NCI-H1105 (cell line): ENCODE measurements at regions not wholly inside any gene's neighbourhood (a gene's known extent, or its start where the extent isn't known, plus 50 kb on each side); places are given as distances from the start of the nearest gene placed in this dataset.
"Not testable (repeated sequence)": the region's sequence is repeated elsewhere in the genome, so short reads cannot be mapped to it uniquely, and the experiment has no call there.

ENCODE experiments used
- DNase-seq: peaks from one replicate; lab custom pipeline; 2025; lab: John Stamatoyannopoulos, UW

- no peak for DNase-seq
Measured at GRCh38 chr5:163950248-163950647, 444.8 kb downstream of the MAT2B start.

GRCh38 chr5:163951069-163951468 lies 445.6 kb downstream of the MAT2B start:
- no peak for DNase-seq

DNA sequence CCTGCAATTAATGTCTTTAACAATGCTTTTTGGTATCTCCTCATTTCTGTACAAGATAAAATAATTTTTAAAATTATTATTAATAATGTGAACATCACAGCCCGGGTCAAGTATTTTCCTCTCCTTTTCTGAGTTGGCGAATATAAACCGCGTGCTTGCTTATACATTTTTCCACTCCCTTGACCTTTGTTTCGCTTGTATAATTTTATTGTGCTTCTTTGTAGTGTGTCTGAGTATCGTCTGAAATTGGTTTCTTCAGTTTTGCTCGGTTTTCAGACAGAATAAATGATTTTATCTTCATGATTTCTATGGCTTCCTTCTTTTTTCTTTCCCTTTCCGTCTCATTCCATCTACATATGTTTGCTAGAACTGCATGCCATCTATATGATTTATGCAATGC lies 448.5 kb downstream of the MAT2B start:
- DNase-seq: no peak

DNA sequence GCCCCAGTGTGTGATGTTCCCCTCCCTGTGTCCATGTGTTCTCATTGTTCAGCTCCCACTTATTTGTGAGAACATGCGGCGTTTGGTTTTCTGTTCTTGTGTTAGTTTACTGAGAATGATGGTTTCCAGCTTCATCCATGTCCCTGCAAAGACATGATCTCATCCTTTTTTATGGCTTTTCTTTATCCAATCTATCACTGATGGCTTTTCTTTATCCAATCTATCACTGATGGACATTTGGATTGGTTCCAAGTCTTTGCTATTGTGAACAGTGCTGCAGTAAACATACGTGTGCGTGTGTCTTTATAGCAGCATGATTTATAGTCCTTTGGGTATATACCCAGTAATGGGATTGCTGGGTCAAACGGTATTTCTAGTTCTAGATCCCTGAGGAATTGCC lies 455.8 kb downstream of the MAT2B start:
- not testable (repeated sequence) for DNase-seq

- no peak for DNase-seq
Measured at GRCh38 chr5:163963881-163964280, 458.5 kb downstream of the MAT2B start.

DNA sequence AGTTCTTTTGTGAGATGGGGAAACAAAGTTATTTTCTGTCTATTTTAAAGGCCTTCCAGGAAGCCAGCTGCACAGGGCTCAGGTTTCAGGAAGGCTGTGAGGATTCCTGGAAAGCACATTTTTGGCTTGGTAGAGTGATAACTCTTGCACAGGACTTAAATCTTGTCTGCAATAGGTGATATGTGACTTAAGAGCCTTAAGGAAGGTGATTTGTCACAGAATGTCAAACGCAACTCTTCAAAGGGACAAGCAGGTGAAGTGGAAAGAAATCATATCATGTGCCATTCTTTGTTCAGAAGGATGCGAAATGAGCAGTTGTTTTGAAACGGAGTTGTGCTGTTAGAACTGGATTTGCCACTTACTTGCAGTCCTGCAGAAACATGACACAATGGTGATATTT lies 459.3 kb downstream of the MAT2B start:
- DNase-seq: no peak

- no peak for DNase-seq
Measured at GRCh38 chr5:163967268-163967667, 461.8 kb downstream of the MAT2B start.

DNA sequence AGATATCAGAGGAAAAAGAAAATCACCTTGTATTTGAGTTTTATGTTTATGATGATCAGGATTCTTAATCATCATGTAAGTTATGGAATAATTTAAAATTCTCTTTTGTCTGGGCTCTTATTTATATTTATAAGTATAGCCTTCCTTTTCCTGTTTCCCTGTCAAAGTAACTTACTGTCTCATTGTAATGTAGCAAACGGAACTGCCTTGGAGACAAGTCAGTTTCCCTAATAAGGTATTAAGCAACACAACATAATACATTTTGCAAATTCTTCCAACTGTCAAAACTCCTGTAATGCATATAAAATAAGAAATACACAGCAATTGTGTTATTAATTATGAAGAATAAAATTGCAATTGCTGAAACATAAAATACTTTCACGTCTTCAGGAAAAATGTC lies 463.2 kb downstream of the MAT2B start:
- DNase-seq: no peak

- DNase-seq: no peak
Measured at GRCh38 chr5:163976696-163977095, 471.3 kb downstream of the MAT2B start.

- no peak for DNase-seq
Measured at GRCh38 chr5:163978897-163979296, 473.5 kb downstream of the MAT2B start.

- DNase-seq: no peak
Measured at GRCh38 chr5:163988566-163988965, 483.1 kb downstream of the MAT2B start.

GRCh38 chr5:163993126-163993525 lies 487.7 kb downstream of the MAT2B start:
- no peak for DNase-seq

DNA sequence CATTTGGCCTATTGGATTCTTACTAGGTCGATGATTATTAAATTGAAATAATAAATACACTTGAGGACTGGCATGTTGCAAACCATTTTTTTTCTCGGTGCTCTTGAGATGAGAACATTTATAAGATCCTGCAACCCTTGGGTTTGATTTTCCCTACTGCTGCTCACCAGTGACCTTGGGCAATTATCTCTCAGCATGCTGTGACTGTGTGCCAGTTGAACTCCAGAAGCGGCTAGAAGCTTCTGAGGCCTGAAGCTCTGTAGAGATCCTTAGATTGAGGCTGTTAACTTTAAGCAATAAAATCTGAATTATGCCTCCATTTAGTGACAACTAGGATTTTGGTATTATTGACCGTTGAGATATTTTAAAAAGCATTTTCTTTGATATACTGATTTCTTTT lies 489.8 kb downstream of the MAT2B start:
- no peak for DNase-seq

DNA sequence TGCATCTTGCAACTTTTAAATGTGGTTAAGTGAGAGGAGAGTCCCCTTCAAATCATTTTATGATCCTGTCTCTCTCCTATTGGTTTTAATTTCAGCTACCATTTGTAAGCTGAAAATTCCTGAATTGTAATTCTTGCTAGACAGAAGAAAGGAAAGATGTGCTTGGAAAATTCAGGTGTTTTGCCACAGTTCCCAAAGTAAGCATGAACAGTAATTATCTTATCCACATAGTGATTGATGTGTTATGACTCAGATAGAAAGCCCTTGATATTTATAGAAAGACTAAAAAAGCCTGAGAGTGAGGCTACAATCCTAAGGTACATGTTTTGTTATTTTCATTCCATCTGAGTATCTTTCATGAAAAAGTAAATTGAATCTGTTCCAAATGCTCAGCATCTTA lies 492.5 kb downstream of the MAT2B start:
- no peak for DNase-seq

DNA sequence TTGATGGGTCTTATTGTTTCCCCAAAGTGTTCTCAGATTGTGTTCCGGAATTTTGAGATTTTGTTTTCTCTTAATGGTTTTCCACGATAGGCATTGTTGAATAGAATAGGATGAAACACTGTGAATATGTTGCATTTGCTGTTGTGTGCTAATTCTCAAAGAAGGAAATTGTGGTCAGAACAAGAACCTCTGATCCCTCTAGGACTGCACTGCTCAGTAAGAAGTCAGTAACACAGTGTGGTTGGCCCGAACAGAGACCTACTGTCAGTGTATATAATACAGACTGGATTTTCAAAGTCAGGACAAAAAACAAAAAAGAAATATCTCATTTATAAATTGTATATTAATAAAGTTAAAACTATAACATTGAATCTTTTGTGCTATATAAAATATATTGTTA lies 494.8 kb downstream of the MAT2B start:
- no peak for DNase-seq

GRCh38 chr5:164000819-164001218 lies 495.4 kb downstream of the MAT2B start:
- DNase-seq: no peak

DNA sequence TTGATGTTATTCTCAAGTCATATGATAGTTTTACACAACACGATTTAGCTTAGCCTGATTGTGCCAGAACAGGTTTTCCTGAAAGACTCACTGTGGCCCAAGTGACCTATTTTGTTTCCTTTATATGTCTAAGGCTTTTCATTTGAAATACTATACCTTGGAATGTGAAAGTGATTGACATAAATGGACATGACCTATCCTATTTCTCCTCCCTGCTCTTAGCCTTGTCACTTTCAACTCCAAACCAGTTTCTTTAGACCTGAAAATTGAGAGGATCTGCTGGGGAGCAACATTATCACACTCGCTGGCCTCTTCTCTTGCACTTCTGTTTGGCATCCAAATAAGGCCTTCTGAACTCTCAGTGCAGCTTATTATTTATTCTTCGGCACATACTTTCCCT lies 496.8 kb downstream of the MAT2B start:
- DNase-seq: no peak

GRCh38 chr5:164002628-164003027 lies 497.2 kb downstream of the MAT2B start:
- no peak for DNase-seq

DNA sequence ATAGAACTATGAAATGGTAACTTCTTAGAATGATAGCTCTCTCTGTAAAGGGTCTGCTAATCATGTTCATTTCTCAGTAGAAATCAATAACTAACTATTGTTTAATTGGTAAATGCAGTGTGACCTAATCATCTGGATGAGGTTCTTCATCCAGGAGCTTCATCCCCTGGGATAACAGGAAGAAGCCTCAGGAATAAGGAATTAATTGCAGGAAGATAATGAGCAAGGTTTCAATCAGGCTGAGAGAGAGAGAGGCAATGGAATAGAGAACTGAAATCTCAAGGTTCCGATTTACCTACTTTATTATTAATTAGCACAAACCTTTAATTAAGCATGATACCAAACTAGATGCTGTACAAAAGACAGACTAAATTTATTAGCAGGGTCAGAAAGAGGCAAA lies 499.7 kb downstream of the MAT2B start:
- no peak for DNase-seq

GRCh38 chr5:164007064-164007463 lies 501.6 kb downstream of the MAT2B start:
- no peak for DNase-seq

DNA sequence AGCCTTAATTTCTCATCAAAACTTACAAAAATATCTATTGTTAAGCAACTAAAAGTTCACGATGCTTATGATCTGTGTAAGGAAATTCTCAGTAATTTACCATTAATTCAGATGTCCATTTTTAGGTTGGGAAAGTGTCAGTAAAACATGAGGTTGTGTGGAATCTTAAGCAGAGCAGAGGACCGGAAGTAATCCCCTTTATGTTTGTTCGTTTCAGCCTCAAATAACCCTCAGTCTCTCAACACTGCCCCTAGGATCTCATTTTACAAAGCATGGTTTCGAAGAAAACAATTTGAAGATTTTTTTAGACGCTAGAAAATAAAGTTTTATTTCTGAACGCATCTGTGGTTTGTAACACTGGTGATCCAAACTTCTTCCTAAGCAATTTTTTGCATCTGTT lies 504.2 kb downstream of the MAT2B start:
- DNase-seq: no peak

GRCh38 chr5:164010900-164011299 lies 505.5 kb downstream of the MAT2B start:
- no peak for DNase-seq

DNA sequence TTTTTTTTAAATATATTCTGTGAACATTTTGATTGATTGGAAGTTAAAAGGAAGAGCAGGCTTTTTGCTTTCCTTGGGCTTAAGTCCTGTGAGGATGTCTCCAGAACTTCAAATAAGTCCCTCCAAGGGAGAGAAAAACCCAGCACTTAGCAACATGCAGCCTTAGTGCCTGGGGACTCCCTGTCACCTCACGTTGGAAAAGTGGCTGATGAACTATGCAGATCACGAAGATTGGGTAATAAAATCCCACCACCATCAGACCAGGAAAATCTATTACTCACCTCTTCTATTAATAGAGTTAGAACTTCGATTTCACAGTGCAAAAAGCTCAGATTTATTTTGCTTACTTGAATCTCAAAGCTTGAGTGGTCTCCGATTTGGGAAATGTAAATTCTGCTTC lies 507.0 kb downstream of the MAT2B start:
- DNase-seq: no peak

DNA sequence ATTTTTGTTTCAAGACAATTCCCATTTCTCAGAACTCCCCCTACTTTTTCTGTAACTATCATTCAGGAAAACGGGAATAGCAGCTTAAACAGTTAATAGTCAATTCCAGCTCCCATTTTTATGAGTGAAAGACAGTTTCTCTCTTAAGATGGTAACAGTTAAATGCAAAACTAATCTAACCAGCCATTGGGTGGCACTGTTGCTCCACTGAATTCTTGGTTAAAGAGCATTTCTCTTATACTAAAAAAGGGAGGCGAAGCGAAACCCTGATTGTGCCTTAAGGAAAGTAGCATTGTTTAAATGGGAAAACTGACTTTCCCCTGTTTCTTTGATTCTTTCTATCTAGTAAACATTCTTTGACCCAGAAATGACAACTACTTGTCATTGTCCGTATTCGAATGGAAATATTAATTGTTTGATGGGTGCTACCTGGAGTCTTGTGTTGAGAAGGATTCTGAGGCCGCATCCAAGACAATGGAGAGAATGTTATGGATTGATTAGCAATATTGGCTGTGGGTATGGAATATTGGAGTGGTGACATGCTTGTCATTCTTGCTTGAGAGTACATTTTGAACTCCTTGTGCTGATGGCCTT lies 507.8 kb downstream of the MAT2B start:
- DNase-seq: peak; percentile 5

DNA sequence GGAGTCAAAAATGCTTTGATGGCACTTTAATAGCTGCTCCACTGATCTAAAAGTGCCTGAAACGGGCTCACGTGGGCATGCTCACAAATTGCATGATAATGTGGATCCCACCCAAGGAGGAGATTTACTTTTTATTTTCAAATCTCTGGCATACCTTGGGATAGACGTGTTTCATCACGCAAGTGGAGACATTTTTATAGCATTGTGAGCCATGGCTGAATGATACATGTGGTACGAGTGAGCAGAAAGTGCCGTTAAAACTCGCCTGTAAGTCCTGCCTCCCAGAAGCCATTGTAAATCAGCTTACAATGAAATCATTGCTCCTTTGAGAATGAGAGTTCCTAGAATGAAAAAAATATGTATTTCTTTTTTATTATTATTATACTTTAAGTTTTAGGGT lies 514.7 kb downstream of the MAT2B start:
- DNase-seq: no peak
